A673 (cell line): ENCODE measurements at regions not wholly inside any gene's neighbourhood (a gene's known extent, or its start where the extent isn't known, plus 50 kb on each side); places are given as distances from the start of the nearest gene placed in this dataset.

Experiments
- BruUV-seq: library from RNA; stranded (reverse); fragments of 400-500 nt; replicated peaks from 2 replicates; lab custom pipeline; 2021; lab: Mats Ljungman, UMichigan
- CTCF ChIA-PET: fragments of 300-600 bp; sonication (Branson Sonifier 250); formaldehyde crosslinking; loops from one replicate; lab custom pipeline; 2022; ENCODE audit warnings: antibody characterized with exemption; lab: Charles Lee
- POLR2A ChIA-PET: fragments of 300-600 bp; sonication (Branson Sonifier 250); formaldehyde crosslinking; loops from one replicate; lab custom pipeline; 2022; ENCODE audit warnings: antibody characterized with exemption; ENCODE audit not compliant: low non-redundant PET; lab: Charles Lee
- DNase-seq: peaks from one replicate; pipeline ENCODE4 v3.0.0-alpha.2; 2015; ENCODE audit warnings: low spot score
- H3K27ac ChIP-seq: fragments of 200-600 bp; sonication (generic); 2 replicates; pipeline ENCODE4 v1.5.1; 2016; ENCODE audit warnings: mixed run types, low read depth, mild to moderate bottlenecking, mixed read lengths, antibody characterized with exemption, low read length; ENCODE audit not compliant: poor library complexity, severe bottlenecking
- H3K27me3 ChIP-seq: fragments of 200-600 bp; sonication (generic); replicated peaks from 2 replicates; pipeline ENCODE4 v1.6.1; 2017; ENCODE audit warnings: mixed run types, low read depth, mild to moderate bottlenecking, mixed read lengths, antibody characterized with exemption, low read length; ENCODE audit not compliant: insufficient read depth, poor library complexity
- H3K36me3 ChIP-seq: fragments of 200-600 bp; sonication (generic); 2 replicates; pipeline ENCODE4 v1.6.1; 2016; ENCODE audit warnings: mixed run types, mild to moderate bottlenecking, mixed read lengths, antibody characterized with exemption, low read length; ENCODE audit not compliant: insufficient read depth, poor library complexity, severe bottlenecking
- H3K4me1 ChIP-seq: fragments of 200-600 bp; sonication (generic); 2 replicates; pipeline ENCODE4 v1.6.1; 2017; ENCODE audit warnings: mixed run types, mild to moderate bottlenecking, mixed read lengths, antibody characterized with exemption, low read length; ENCODE audit not compliant: insufficient read depth, poor library complexity, severe bottlenecking
- H3K4me3 ChIP-seq: fragments of 200-600 bp; sonication (generic); 2 replicates; pipeline ENCODE4 v1.5.1; 2016; ENCODE audit warnings: low read depth, mixed run types, mild to moderate bottlenecking, mixed read lengths, low read length; ENCODE audit not compliant: poor library complexity, severe bottlenecking
- H3K9me3 ChIP-seq: fragments of 200-600 bp; sonication (generic); 2 replicates; pipeline ENCODE4 v1.6.1; 2016; ENCODE audit warnings: mixed run types, low read depth, mild to moderate bottlenecking, mixed read lengths, antibody characterized with exemption, low read length; ENCODE audit not compliant: poor library complexity, severe bottlenecking
- CTCF ChIP-seq: fragments of 300-800, 200-600 bp; sonication (generic); conservative IDR thresholded peaks from 2 replicates; pipeline ENCODE4 v1.5.1; 2017; ENCODE audit warnings: low read depth, mild to moderate bottlenecking, antibody characterized with exemption, low read length, moderate library complexity, mixed read lengths
- EZH2 ChIP-seq: fragments of 200-600 bp; sonication (generic); IDR thresholded peaks from 2 replicates; pipeline ENCODE4 v1.6.1; 2017; ENCODE audit warnings: borderline replicate concordance, low read depth, mild to moderate bottlenecking, mixed read lengths, antibody characterized with exemption, low read length; ENCODE audit not compliant: poor library complexity, severe bottlenecking
- intact Hi-C: fragments of 100-400 bp; cut with micrococcal nuclease; formaldehyde crosslinking; loops from one replicate; pipeline ENCODE4 v1.10.0; 2022; ENCODE audit not compliant: unreplicated experiment

GRCh38 chr9:18141681-18142080, 332.3 kb upstream of the ADAMTSL1 start:
- intact Hi-C loops: no loop called here
- no TSS peak for BruUV-seq
- Histone ChIP-seq H3K4me3 (no peak overlapping the region), H3K27me3 (no peaks in the 10 kb centered on the region), H3K4me1 (no peaks in the 10 kb centered on the region), H3K9me3 (no peaks in the 10 kb centered on the region), H3K36me3 (no peaks in the 10 kb centered on the region), H3K27ac (no peak overlapping the region)
- TF ChIP-seq EZH2 (no peak), CTCF (no peak)
- CTCF ChIA-PET: no interaction called here
- POLR2A ChIA-PET: no interaction called here
- DNase-seq: no peak

GRCh38 chr9:18143073-18143745, 330.7 kb upstream of the ADAMTSL1 start:
- DNase-seq: no peak
- H3K4me3 ChIP-seq: no peak overlapping the region
- POLR2A ChIA-PET: no interaction called here
- no peaks in the 10 kb centered on the region for H3K27me3 ChIP-seq
- no TSS peak for BruUV-seq
- intact Hi-C loops: no loop called here
- TF ChIP-seq CTCF (0 out of 2 replicates have a peak, but pooled peaks have one; percentile 12), EZH2 (no peak)
- no peaks in the 10 kb centered on the region for H3K4me1 ChIP-seq
- H3K27ac ChIP-seq: no peak overlapping the region
- no peaks in the 10 kb centered on the region for H3K36me3 ChIP-seq
- CTCF ChIA-PET: no interaction called here
- no peaks in the 10 kb centered on the region for H3K9me3 ChIP-seq

- no TSS peak for BruUV-seq
- no peak overlapping the region for H3K27ac ChIP-seq
- H3K9me3 ChIP-seq: no peaks in the 10 kb centered on the region
- H3K4me1 ChIP-seq: no peaks in the 10 kb centered on the region
- no peaks in the 10 kb centered on the region for H3K36me3 ChIP-seq
- no peak for TF ChIP-seq EZH2
- TF ChIP-seq CTCF: no peak
- H3K27me3 ChIP-seq: no peaks in the 10 kb centered on the region
- intact Hi-C loops: no loop called here
- ChIA-PET POLR2A (no interaction called here), CTCF (no interaction called here)
- H3K4me3 ChIP-seq: no peak overlapping the region
- no peak for DNase-seq
These were observed 327.6 kb upstream of the ADAMTSL1 start for GRCh38 chr9:18146329-18146728.
